T-helper 1 cell treated with Interleukin-12 subunit alpha and Interleukin-12 subunit beta and Interleukin-4 antibody, amounts not matched to agents 30 μg/mL and 1 μg/mL, for 36 hours (primary cell): ENCODE measurements at regions not wholly inside any gene's neighbourhood (a gene's known extent, or its start where the extent isn't known, plus 50 kb on each side); places are given as distances from the start of the nearest gene placed in this dataset.

ENCODE experiments used
- H3K27ac Mint-ChIP-seq: one replicate; pipeline ENCODE4 v1.8.0; 2021; ENCODE audit warnings: mild to moderate bottlenecking, mixed read lengths
- H3K27me3 Mint-ChIP-seq: one replicate; pipeline ENCODE4 v1.8.0; 2021; ENCODE audit warnings: low read depth, mixed read lengths
- H3K36me3 Mint-ChIP-seq: one replicate; pipeline ENCODE4 v1.8.0; 2021; ENCODE audit warnings: low read depth, mixed read lengths
- H3K4me1 Mint-ChIP-seq: one replicate; pipeline ENCODE4 v1.8.0; 2021; ENCODE audit warnings: low read depth, mixed read lengths
- H3K4me3 Mint-ChIP-seq: one replicate; pipeline ENCODE4 v1.8.0; 2021; ENCODE audit warnings: mild to moderate bottlenecking, moderate library complexity, mixed read lengths
- H3K9me3 Mint-ChIP-seq: one replicate; pipeline ENCODE4 v1.8.0; 2021; ENCODE audit warnings: mixed read lengths

DNA sequence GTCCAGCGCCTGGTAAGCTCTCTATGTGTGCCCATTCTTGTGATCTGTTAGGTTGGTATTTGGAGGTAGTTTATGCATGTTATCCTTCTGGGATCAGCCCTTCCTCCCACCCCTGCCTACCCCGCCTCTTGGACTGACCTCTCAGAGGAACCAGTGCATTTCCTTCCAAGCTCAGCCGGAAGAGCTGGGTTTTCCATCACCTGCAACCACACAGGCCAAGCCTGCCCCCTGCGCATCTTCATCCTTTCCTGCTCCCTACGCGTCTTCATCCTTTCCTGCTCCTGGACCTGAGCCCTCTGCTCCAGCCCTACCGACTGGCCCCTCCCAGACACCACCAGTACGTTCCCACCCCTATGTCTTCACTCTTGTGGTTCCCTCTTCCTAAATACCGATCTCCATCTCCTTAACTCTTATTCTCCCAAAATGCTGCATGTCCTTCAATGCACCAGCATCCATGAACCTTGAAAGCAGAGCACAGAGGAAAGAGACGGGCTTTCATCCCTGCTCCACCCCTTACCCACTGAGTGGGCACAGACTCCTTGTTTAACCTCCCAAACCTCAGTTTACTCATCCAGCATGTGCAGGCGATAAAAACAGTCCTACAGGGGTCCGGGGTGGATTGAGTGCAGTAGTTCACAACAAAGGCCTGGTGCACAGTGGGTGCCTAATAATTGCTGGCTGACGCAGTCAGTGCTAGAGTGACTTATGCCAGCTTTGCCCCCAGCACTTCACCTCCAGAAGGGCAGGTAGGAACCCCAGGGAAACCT is 526.3 kb downstream of the MATN1 start:
- Mint-ChIP-seq H3K4me3 (no peak overlapping the region), H3K4me1 (peaks cover 13% of the 10 kb centered on the region), H3K27me3 (peaks cover 12% of the 10 kb centered on the region), H3K36me3 (peaks cover 2% of the 10 kb centered on the region), H3K27ac (no peak overlapping the region), H3K9me3 (no peaks in the 10 kb centered on the region)

DNA sequence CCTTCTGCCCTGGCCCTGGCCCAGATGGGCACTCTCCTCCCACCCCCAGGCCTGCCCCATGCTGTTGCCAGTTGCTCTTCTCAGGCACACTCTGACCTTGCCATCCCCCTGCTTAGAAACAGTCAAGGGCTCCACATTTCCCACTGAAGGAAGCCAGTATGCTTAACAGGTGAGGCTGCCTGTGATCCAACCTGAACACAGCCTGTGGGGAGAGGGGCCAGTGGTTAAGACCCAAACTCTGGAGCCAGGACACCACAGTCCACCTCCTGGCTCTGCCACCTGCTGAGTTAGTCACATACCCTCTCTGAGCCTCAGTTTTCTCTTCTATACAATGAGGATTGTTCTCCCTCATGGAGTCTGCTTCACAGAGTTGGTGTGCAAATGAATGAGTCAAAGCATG is 526.9 kb downstream of the MATN1 start:
- H3K4me3 Mint-ChIP-seq, result no peak overlapping the region
- H3K27me3 Mint-ChIP-seq, result peaks cover 12% of the 10 kb centered on the region
- no peaks in the 10 kb centered on the region for H3K9me3 Mint-ChIP-seq
- H3K27ac Mint-ChIP-seq, result no peak overlapping the region
- H3K36me3 Mint-ChIP-seq, result peaks cover 2% of the 10 kb centered on the region
- peaks cover 16% of the 10 kb centered on the region for H3K4me1 Mint-ChIP-seq

DNA sequence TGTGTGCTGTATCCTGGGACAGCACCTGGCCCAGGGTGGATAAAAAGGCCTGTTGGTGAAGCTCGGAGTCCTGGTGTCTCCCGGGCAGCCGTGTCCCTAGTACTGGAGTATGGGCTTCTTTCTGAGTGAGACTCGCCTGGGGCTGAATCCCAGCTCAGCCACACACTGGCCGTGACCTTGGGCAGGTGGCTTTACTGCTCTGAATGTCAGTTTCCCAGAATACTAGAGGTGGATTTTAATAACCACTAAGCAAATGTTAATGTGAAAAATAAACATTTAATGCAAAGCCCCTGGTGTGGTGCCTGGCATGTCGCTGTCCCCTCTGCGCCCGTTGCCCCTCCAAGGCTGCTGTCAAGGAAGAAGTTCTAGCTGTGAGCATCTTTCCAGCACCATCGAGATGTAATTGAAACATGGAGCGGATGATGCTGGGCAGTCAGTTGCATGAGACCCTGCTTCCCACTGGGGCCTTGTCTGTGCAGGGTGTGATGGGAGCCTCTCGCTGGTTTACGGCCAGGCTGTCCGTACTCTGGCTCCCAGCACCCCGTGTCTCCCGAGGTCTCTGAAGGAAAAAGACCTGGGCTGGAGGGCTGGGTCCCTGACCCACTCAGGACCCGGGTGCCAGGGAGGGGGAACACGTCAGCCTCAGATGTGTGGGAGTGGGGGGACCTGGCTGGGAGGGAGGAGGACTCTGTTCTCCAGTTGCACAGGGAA is 527.8 kb downstream of the MATN1 start:
- Mint-ChIP-seq H3K36me3 (peaks cover 2% of the 10 kb centered on the region), H3K27ac (no peak overlapping the region), H3K4me3 (no peak overlapping the region), H3K27me3 (peaks cover 12% of the 10 kb centered on the region), H3K9me3 (no peaks in the 10 kb centered on the region), H3K4me1 (peaks cover 25% of the 10 kb centered on the region)

DNA sequence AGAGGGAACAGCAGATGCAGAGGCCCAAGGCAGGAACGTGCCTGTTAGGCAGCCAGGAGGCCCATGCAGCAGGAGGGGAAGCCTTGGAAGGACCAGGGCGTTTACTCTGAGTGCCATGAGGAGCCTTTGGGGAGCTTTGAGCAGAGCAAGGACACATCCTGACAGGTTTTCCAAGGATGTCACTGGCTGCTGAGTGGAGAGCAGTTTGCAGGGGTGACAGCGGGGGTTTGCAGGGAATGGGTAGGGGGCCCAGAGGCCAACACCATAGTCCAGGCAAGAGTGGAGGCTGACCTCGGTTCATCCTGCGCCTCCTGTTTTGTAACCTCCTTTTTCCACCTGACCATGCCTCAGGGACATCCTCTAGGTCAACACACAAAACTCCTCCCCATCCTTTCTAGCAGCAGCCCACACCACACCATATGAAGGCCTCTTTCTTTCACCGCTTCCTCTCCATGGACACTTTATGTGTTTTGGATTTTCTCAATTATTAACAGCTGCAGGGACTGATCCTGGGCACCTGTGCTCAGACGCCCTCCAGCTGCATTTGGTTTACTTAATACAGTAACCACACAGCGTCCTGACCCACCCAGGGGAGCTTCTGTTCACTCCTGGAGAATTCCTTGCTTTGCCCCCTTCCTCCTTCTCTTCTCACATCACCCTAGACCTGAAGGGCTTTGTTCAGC is 528.5 kb downstream of the MATN1 start:
- Mint-ChIP-seq H3K4me1 (peaks cover 31% of the 10 kb centered on the region), H3K9me3 (no peaks in the 10 kb centered on the region), H3K4me3 (no peak overlapping the region), H3K36me3 (peaks cover 2% of the 10 kb centered on the region), H3K27ac (no peak overlapping the region), H3K27me3 (peaks cover 12% of the 10 kb centered on the region)

DNA sequence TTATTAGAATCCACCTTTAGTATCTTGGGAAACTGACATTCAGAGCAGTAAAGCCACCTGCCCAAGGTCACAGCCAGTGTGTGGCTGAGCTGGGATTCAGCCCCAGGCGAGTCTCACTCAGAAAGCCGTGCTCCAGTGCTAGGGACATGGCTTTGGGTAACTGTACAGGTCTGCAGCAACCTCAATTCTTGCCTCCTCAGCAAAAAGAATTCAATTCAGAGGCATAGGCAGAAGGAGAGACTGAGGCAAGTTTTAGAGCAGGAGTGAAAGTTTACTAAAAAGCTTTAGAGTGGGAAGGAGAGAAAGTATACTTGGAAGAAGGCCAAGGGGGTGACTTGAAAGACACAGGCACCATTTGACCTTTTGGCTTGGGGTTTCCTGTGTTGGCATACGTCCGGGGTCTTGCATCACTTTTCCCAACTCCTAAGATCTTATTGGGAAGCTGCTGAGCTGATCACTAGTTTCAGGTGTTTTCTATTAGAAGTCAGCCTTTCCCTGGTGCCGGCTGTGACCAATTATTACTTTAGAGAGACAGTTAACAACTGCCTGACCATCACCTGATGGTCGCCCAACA is 529.3 kb downstream of the MATN1 start:
- no peaks in the 10 kb centered on the region for H3K9me3 Mint-ChIP-seq
- H3K36me3 Mint-ChIP-seq, result peaks cover 2% of the 10 kb centered on the region
- H3K4me3 Mint-ChIP-seq, result no peak overlapping the region
- H3K27ac Mint-ChIP-seq, result no peak overlapping the region
- peaks cover 36% of the 10 kb centered on the region for H3K4me1 Mint-ChIP-seq
- H3K27me3 Mint-ChIP-seq, result peaks cover 12% of the 10 kb centered on the region

DNA sequence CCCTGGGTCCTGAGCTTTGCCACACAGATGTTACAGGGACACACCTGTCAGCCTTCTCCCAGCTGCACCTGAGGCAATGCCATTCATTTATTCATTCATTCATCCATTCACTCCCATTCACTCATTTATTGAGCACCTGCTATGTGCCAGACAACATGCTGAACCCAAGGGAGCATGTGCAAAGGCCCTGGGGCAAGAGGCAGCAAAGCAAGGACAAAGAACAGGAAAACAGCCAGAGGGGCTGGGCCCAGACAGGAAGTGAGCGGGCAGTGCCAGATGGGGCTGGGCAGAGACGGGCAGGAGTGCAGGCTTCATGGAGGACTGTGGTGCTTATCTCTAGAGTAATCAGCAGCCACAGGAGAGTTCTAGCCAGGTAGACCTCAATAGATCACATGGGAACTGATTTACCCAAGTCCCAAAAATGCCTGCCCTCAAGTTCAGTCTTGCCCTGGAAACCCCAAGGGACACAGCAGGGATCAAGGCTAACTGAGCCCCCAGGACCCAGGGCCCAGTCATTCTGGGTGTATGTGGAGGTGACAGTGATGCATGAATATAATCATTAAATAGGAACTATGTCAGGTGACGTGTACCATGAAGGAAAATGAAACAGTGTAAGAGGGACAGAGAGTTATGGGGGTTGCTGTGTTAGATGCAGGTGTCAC is 530.3 kb downstream of the MATN1 start:
- Mint-ChIP-seq H3K4me3 (no peak overlapping the region), H3K36me3 (peaks cover 2% of the 10 kb centered on the region), H3K27me3 (peaks cover 10% of the 10 kb centered on the region), H3K27ac (no peak overlapping the region), H3K4me1 (peaks cover 36% of the 10 kb centered on the region), H3K9me3 (no peaks in the 10 kb centered on the region)

DNA sequence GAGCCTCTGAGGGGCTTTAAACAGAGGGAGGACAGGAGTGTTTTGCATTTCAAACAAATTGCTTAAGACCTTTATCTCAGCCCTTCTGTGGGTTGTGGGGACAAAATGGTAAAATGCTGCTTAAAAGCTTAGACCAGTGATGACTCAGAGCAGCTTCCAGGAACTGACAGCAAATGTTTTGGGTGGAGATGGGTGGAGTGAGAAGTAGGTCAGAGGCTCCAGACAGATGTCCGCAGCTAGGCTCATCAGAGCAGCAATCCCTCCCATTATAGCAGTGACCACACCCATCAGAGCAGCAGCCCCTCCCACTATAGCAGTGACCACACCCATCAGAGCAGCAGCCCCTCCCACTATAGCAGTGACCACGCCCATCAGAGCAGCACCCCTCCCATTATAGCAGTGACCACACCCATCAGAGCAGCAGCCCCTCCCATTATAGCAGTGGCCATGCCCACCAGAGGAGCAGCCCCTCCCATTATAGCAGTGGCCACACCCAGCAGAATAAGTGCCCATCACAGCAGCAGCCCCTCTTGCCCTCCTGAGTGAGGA is 532.2 kb downstream of the MATN1 start:
- Mint-ChIP-seq H3K9me3 (no peaks in the 10 kb centered on the region), H3K27me3 (no peaks in the 10 kb centered on the region), H3K4me3 (peak overlapping the region; percentile 23), H3K27ac (peak overlapping the region; percentile 81), H3K36me3 (peaks cover 2% of the 10 kb centered on the region), H3K4me1 (peaks cover 35% of the 10 kb centered on the region)

DNA sequence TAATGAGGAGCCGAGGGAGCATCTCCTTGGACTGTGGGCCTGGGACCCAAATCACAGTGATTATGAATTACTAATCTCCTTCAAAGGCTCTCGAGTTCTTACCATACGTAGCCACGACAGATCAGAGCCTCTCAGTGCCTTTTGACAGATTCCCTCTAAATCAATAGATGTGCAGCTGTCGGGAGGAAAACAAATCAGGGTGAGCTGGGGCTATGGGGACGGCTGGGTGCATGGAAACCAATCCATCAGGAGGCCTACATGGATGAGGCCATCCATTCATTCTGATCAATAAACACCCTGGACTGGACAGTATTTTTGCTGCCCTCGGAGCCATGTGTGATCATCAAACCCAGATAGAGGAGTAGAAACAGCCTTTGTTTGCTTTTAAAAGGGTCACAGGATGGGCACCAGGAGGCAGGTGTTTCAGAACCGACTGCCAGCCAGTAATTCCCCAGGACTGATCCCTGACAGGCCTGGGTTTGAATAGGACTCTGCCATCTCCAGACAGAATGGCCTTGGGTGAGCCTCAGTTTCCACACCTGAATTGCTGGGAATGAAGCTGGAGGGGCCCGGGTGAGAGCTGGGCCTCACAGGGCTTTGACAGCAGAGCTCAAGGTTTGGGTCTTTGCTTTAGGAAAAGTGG is 532.8 kb downstream of the MATN1 start:
- Mint-ChIP-seq H3K4me3 (peak overlapping the region; percentile 23), H3K9me3 (no peaks in the 10 kb centered on the region), H3K27ac (peak overlapping the region; percentile 81), H3K4me1 (peaks cover 35% of the 10 kb centered on the region), H3K36me3 (peaks cover 2% of the 10 kb centered on the region), H3K27me3 (no peaks in the 10 kb centered on the region)

DNA sequence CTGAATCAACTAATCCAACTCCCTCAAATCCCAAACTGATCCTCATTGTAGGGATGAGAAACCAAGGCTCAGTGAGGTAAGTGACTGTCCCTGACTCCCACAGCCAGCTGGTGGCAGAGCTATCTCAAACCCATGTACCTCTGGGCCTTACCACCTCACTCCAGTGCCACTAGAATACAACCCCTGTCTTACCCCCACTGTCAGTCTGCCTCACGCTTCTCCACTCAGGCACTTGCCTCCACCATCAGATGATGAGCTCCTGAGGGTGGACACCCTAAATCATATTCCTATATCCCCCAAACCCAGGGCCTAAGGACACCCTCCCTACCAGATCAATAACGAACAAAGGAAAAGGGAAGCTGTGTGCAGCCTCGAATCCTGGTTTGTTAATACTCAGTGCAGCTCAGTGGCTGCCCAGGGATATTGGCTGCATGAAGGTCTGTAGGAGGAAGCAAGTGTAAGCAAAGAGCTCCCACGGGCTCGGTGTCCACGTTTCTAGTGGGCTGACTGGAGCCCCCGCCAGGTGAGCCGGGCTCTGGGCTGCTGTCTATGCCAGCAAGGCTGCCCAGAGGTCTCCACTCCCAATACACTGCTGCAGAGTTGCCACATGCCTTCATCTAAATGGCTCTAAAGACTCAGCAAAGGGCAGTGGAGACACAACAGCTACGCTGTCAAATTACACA is 533.4 kb downstream of the MATN1 start:
- peaks cover 2% of the 10 kb centered on the region for H3K36me3 Mint-ChIP-seq
- H3K27me3 Mint-ChIP-seq, result no peaks in the 10 kb centered on the region
- peaks cover 32% of the 10 kb centered on the region for H3K4me1 Mint-ChIP-seq
- H3K27ac Mint-ChIP-seq, result peak overlapping the region; percentile 27
- H3K4me3 Mint-ChIP-seq, result no peak overlapping the region
- H3K9me3 Mint-ChIP-seq, result no peaks in the 10 kb centered on the region

DNA sequence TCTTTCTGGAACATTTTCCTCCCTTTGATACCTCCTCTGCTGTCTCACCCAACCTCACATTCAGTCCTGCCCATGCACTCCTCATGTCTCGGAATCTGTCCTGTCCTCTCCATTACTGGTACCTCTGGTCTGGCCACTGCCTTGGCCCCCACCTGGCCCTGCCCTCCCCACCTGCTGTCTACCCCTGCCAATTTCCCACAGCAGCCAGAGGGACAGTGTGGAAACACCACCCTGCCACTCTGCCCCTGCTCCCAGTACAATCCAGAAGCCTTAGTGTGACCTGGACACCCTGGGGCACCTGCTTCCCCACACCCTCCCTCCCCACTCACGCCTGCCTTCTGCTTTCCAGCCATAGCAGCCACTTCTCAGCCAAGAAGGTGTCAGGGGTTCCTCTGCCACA is 534.4 kb downstream of the MATN1 start:
- Mint-ChIP-seq H3K9me3 (no peaks in the 10 kb centered on the region), H3K27me3 (no peaks in the 10 kb centered on the region), H3K4me3 (no peak overlapping the region), H3K27ac (no peak overlapping the region), H3K36me3 (peaks cover 2% of the 10 kb centered on the region), H3K4me1 (peaks cover 32% of the 10 kb centered on the region)

DNA sequence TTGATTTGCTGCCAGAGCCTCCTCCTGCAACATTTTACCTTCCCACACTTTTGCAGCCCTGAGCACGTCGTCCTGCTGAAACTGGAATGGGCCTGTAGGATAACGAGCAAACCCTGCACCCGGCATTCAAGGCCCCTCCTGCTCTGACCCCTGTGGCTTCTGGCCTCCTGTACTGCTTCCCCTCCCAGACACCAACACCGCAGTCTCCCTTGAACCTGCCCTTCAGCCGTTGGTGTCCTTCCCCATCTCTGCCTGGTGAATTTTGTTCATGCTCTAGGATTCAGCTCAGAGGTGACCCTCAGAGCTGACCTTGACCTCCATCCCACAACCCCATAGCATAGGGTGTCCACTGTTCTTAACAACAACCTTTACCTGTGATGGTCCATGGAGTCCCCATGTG is 535.1 kb downstream of the MATN1 start:
- no peak overlapping the region for H3K27ac Mint-ChIP-seq
- no peak overlapping the region for H3K4me3 Mint-ChIP-seq
- no peaks in the 10 kb centered on the region for H3K27me3 Mint-ChIP-seq

DNA sequence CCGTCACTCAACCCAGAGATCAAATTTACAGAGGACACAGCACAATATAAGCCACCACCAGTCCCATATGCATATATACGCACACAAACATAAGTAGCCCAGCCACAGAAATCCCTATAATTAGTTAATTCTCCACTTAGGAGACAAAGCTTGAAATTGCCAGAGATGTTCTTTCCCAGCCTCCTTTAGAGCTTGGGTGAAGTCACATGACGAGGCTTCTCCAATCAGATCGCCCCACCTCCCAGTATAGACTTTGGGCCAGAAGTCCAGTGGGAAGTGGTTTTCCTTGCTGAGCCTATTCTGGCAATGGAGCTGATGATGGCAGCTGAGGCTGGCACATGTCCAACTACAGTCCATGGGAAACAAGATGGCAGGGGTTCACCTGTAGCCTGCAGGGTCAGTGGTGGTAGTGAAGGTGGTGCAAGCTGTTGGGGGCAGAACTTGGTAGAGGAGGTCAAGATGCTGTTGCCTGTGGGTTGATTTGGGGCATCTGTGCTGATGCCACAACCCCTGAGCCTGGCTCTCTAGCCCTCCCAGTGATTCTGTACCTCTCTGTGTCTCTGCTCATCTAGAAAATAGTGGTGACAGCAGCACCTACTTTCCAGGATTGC is 535.9 kb downstream of the MATN1 start:
- Mint-ChIP-seq H3K36me3 (no peaks in the 10 kb centered on the region), H3K9me3 (no peaks in the 10 kb centered on the region), H3K27ac (no peak overlapping the region), H3K4me3 (no peak overlapping the region), H3K4me1 (peaks cover 25% of the 10 kb centered on the region), H3K27me3 (peaks cover 8% of the 10 kb centered on the region)

More for the DNA sequence above, 535.1 kb downstream of the MATN1 start:
- H3K9me3 Mint-ChIP-seq, result no peaks in the 10 kb centered on the region
- peaks cover 28% of the 10 kb centered on the region for H3K4me1 Mint-ChIP-seq
- peaks cover 2% of the 10 kb centered on the region for H3K36me3 Mint-ChIP-seq

DNA sequence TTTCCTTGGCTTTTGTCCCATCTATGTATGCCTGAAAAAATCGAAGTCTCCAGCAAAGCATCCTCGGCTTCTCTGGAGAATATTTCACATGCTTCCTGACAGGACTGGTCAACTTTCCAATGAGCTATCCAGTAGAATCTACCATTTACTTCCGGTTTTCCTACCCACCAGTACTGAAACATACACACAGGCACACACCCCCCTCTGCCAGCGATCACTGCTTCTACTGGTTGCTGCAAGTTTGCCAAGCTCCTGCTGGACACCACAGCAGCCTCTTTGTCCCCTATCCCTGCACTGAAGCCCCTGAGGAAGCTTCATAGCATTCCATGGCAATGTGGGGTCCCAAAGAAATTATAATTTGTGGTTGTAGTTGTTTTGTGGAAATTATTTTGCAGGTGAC is 536.8 kb downstream of the MATN1 start:
- Mint-ChIP-seq H3K4me3 (no peak overlapping the region), H3K9me3 (no peaks in the 10 kb centered on the region), H3K4me1 (peaks cover 20% of the 10 kb centered on the region), H3K27me3 (peaks cover 8% of the 10 kb centered on the region), H3K36me3 (no peaks in the 10 kb centered on the region), H3K27ac (no peak overlapping the region)
